ENCODE measurements at regions not wholly inside any gene's neighbourhood (a gene's known extent, or its start where the extent isn't known, plus 50 kb on each side); places are given as distances from the start of the nearest gene placed in this dataset.

- DNase-seq = no peak
Observed at GRCh38 chr19:29302002-29302928, 89.3 kb upstream of the UQCRFS1 start.

GRCh38 chr19:29303069-29303718, 90.2 kb upstream of the UQCRFS1 start:
- no peaks in the 10 kb centered on the region for H3K9me2 ChIP-seq (ENCODE audit: insufficient read depth)
- H3K4me1 ChIP-seq (ENCODE audit: insufficient read depth) = no peaks in the 10 kb centered on the region
- no peak overlapping the region for H2AFZ ChIP-seq
- in situ Hi-C loops (cut with MboI) = no loop called here
- H3K4me3 ChIP-seq = no peak overlapping the region
- no peak overlapping the region for H3K9ac ChIP-seq
- no peaks in the 10 kb centered on the region for H4K20me1 ChIP-seq (ENCODE audit: insufficient read depth)
- no peak overlapping the region for H3K27ac ChIP-seq
- no peaks in the 10 kb centered on the region for H3K9me3 ChIP-seq (ENCODE audit: low read depth)
- no peaks in the 10 kb centered on the region for H3F3A ChIP-seq (ENCODE audit: insufficient read depth)
- H3K27me3 ChIP-seq (replicated peaks; ENCODE audit: insufficient read depth) = no peaks in the 10 kb centered on the region
- DNase-seq = no peak
- WGBS, 2 experiments (ENCODE audit: low coverage in 1 of 2, low lambda C conversion rate in 2 of 2, missing lambda C conversion rate in 2 of 2) = 47 to 52% methylated on average over 11 of the region's 11 CpGs
- no peaks in the 10 kb centered on the region for H3K36me3 ChIP-seq (ENCODE audit: low read depth)
- no peaks in the 10 kb centered on the region for H3K79me2 ChIP-seq (ENCODE audit: insufficient read depth)
- TF ChIP-seq EZH2 (IDR thresholded peaks at IDR 0.05; ENCODE audit: insufficient read depth, poor library complexity, severe bottlenecking) = no peak
- no peak for TF ChIP-seq EZH2phosphoT487 (IDR thresholded peaks at IDR 0.05; ENCODE audit: insufficient read depth, low read depth)
- no peak overlapping the region for H3K4me2 ChIP-seq (ENCODE audit: unreplicated experiment)

More at GRCh38 chr19:29302002-29302928, 89.3 kb upstream of the UQCRFS1 start:
- Histone ChIP-seq H3K9me3 (ENCODE audit: low read depth) (no peaks in the 10 kb centered on the region), H3K4me3 (no peak overlapping the region), H3K27ac (no peak overlapping the region), H3K9ac (no peak overlapping the region), H3K4me2 (ENCODE audit: unreplicated experiment) (no peak overlapping the region), H2AFZ (no peak overlapping the region), H3K4me1 (ENCODE audit: insufficient read depth) (no peaks in the 10 kb centered on the region), H3K27me3 (replicated peaks; ENCODE audit: insufficient read depth) (no peaks in the 10 kb centered on the region), H3F3A (ENCODE audit: insufficient read depth) (no peaks in the 10 kb centered on the region), H3K36me3 (ENCODE audit: low read depth) (no peaks in the 10 kb centered on the region), H3K9me2 (ENCODE audit: insufficient read depth) (no peaks in the 10 kb centered on the region), H3K79me2 (ENCODE audit: insufficient read depth) (no peaks in the 10 kb centered on the region), H4K20me1 (ENCODE audit: insufficient read depth) (no peaks in the 10 kb centered on the region)
- WGBS, 2 experiments (ENCODE audit: low coverage in 1 of 2, low lambda C conversion rate in 2 of 2, missing lambda C conversion rate in 2 of 2) = 67 to 70% methylated on average over 10 of the region's 10 CpGs
- TF ChIP-seq EZH2 (IDR thresholded peaks at IDR 0.05; ENCODE audit: insufficient read depth, poor library complexity, severe bottlenecking) = no peak
- TF ChIP-seq EZH2phosphoT487 (IDR thresholded peaks at IDR 0.05; ENCODE audit: insufficient read depth, low read depth) = no peak
- in situ Hi-C loops (cut with MboI) = no loop called here

- no peak overlapping the region for H3K4me3 ChIP-seq
- H3K9ac ChIP-seq = no peak overlapping the region
- H4K20me1 ChIP-seq (ENCODE audit: insufficient read depth) = no peaks in the 10 kb centered on the region
- H3K27ac ChIP-seq = no peak overlapping the region
- DNase-seq = no peak
- H2AFZ ChIP-seq = no peak overlapping the region
- H3K4me2 ChIP-seq (ENCODE audit: unreplicated experiment) = no peak overlapping the region
- in situ Hi-C loops (cut with MboI) = no loop called here
- TF ChIP-seq EZH2 (IDR thresholded peaks at IDR 0.05; ENCODE audit: insufficient read depth, poor library complexity, severe bottlenecking) = no peak
- H3K4me1 ChIP-seq (ENCODE audit: insufficient read depth) = no peaks in the 10 kb centered on the region
- no peaks in the 10 kb centered on the region for H3K79me2 ChIP-seq (ENCODE audit: insufficient read depth)
- H3K9me2 ChIP-seq (ENCODE audit: insufficient read depth) = no peaks in the 10 kb centered on the region
- 51 to 55% methylated on average over 5 of the region's 5 CpGs for WGBS, 2 experiments (ENCODE audit: low coverage in 1 of 2, low lambda C conversion rate in 2 of 2, missing lambda C conversion rate in 2 of 2)
- H3K36me3 ChIP-seq (ENCODE audit: low read depth) = no peaks in the 10 kb centered on the region
- no peaks in the 10 kb centered on the region for H3K9me3 ChIP-seq (ENCODE audit: low read depth)
- H3F3A ChIP-seq (ENCODE audit: insufficient read depth) = no peaks in the 10 kb centered on the region
- H3K27me3 ChIP-seq (replicated peaks; ENCODE audit: insufficient read depth) = no peaks in the 10 kb centered on the region
Observed at GRCh38 chr19:29303719-29304090, 90.8 kb upstream of the UQCRFS1 start.

- no peaks in the 10 kb centered on the region for H3K36me3 ChIP-seq (ENCODE audit: low read depth)
- WGBS, 2 experiments (ENCODE audit: low coverage in 1 of 2, low lambda C conversion rate in 2 of 2, missing lambda C conversion rate in 2 of 2) = 17 to 32% methylated on average over 1 of the region's 1 CpG
- no peak for DNase-seq
- no peaks in the 10 kb centered on the region for H3K9me2 ChIP-seq (ENCODE audit: insufficient read depth)
- H3K27ac ChIP-seq = no peak overlapping the region
- no peaks in the 10 kb centered on the region for H3F3A ChIP-seq (ENCODE audit: insufficient read depth)
- H3K4me3 ChIP-seq = no peak overlapping the region
- TF ChIP-seq EZH2phosphoT487 (IDR thresholded peaks at IDR 0.05; ENCODE audit: insufficient read depth, low read depth) (no peak), EZH2 (IDR thresholded peaks at IDR 0.05; ENCODE audit: insufficient read depth, poor library complexity, severe bottlenecking) (no peak)
- in situ Hi-C loops (cut with MboI) = no loop called here
- H3K9ac ChIP-seq = no peak overlapping the region
- no peaks in the 10 kb centered on the region for H4K20me1 ChIP-seq (ENCODE audit: insufficient read depth)
- H3K4me2 ChIP-seq (ENCODE audit: unreplicated experiment) = no peak overlapping the region
- H3K79me2 ChIP-seq (ENCODE audit: insufficient read depth) = no peaks in the 10 kb centered on the region
- H3K4me1 ChIP-seq (ENCODE audit: insufficient read depth) = no peaks in the 10 kb centered on the region
- no peak overlapping the region for H2AFZ ChIP-seq
- H3K9me3 ChIP-seq (ENCODE audit: low read depth) = no peaks in the 10 kb centered on the region
- H3K27me3 ChIP-seq (replicated peaks; ENCODE audit: insufficient read depth) = no peaks in the 10 kb centered on the region
Observed at GRCh38 chr19:29305268-29305667, 92.3 kb upstream of the UQCRFS1 start.
